ENCODE measurements at regions not wholly inside any gene's neighbourhood (a gene's known extent, or its start where the extent isn't known, plus 50 kb on each side); places are given as distances from the start of the nearest gene placed in this dataset.

DNA sequence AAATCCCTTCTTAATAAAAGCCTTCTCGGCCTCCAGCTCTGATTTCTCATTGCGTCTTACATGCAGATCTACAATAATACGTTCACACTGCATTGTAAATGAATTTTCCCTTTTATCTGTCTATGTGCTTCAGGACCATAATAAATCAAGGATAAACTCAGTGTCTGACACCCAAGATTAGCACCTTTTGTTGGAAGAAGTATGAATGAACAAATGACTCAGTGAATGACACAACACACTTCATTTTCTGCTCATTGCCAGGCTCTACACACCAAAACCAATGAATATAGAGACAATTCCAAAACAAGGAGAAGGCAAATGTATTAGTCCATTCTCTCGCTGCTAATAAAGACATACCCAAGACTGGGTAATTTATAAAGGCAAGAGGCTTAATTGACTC lies 1224.4 kb downstream of the EFNB2 start:
- no peak for DNase-seq (ENCODE audit: low spot score)

DNA sequence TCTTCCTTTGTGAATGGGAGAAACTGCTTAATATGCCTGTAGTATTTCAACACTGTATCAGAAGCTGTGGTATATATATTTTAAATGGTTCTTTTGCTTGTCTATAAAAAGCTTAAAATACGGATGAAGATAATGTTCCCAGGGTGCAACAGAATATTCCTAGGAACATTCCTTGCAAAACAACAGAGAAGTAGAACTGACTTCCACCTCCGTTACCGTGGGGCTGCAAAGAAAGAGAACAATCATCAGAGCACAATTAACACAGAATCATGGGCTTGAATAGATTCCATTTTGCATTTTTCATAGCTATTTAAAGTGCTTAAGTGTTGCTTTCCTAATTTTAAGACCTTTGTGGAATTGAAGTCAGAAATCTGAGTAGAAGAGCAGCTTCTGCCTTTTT lies 1227.7 kb downstream of the EFNB2 start:
- no peak for DNase-seq (ENCODE audit: low spot score)

DNA sequence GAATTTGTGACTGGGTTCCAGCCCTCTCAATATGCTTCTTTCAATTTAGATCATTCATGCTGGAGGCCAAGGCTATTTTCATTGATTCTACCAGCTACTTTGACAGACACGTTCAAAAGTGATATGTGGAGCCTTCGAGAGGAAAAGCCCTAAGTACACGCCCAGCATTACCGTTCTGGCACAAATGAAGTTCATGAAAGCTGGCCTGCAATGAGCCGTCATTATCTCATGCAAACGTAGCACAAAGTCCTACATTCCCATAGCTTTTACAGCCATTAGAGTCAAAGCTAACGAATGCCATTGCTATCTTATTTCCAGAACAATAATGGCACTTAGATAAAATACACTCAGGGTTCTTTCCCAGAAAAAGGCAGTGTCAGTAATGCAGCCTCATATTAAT lies 1237.6 kb downstream of the EFNB2 start:
- DNase-seq (ENCODE audit: low spot score) = no peak

DNA sequence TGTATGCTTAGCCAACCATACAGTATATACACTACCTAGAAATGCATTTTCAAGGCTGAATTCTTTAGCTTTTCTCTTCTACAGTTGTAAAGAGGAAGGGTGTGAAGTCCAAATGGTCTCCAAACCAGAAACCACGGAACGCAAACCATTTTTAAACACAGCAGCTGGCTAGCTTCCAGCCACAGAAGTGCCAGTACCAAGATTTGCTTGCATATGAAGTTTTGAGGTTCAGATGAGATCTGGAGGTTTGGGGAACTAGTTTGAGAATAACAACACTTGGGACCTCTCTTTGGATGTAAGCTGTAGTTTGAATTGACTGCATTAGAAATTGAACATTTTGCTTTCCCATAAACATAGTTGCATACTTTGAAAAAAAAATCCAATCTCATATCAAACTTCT lies 1243.5 kb downstream of the EFNB2 start:
- DNase-seq (ENCODE audit: low spot score) = no peak

DNA sequence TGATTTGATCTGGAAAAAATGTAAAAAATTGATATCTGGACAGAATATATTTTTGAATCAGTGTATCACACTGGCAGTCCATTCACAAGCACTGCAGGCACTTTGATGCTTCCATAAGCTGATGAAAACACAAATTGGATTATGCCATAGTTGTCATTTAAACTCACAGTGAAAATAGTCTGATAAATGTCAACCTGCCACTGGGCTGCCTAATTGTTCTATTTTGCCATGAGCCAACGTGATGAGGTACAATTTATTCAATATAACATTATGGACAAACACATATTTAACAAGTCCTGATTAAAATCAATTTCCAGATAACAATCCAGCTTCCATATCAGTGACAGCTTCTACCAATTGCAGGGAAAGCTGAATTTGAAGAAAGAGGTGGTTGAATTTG lies 1244.9 kb downstream of the EFNB2 start:
- DNase-seq (ENCODE audit: low spot score) = no peak

DNA sequence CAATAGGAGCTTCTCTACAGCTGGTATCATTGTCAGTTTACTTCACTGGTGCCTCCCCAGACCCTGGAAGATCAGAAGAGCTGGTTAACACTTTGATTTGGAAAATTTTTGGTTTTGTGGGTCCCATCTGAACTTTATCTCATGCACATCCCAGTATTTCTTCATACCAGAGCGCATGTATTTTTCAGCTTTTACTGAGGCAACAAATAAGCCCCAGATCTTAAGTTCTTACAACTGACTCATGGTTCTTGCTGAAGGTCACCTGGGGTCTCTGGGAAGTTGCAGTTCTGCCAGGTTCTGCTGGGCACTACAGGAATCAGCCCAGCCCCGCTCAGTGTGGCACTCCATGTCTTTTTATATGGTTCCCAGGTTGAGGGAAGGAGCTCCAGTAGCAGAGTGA lies 1249.9 kb downstream of the EFNB2 start:
- no peak for DNase-seq (ENCODE audit: low spot score)

DNA sequence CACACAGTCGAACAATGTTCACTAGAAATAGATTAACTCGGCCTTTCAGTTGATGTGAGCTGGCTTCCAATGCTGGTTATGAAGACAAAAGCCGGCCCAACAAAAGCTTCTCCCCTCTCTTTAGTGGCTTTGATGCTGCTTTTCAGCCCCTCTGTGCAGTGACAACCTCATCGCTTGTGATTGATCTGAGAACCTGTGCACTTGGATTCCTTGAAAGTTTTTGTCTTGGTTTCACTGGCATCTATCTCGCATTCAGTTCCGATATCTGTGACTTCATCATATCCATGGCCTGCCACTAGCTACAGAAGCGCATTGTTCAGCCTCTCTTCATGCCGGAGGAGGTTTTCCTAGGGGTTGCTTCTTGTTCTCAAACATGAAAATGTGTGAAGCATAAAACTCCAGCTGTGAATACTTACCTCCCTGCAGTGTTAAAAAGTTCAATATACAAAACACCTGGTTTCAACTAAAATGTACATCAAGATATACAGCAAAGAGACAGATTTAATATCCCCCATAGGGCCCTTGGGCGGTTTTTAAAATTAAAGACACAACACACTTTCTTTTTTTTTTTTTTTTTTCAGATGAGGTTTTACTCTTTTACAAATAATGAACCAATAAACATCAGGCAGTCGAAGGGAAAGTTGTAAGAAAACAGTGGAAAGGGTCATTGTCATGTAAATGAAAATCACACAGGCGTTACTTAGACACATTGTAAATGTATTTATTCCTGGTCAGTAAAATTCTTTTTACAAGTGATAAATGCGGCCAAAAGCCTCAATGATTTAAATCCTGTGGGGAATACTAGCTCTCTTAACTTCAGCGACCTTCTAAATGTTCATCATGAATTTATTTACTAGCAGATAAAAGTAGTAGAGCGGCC lies 1252.8 kb downstream of the EFNB2 start:
- no peak for DNase-seq (ENCODE audit: low spot score)

DNA sequence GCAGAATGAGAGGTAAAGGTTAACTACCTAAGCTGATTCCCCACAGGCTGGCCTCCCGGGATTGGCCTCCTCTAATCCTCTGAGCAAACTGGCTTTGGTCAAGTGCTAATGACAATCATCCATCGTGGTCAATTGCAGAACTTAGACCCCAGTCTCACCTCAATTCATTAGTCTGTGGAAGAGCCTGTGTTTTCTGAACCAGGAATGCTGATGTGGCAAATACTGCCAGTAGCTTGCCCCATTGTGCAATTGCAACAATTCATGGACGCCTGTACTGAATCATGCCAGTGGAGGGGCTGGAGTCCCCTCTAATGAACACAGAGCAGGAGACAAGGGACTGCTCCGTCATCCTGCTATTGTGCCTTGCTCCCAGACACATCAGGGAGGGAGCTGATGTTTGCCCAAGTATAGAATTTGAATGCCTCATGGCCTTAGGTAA lies 1256.5 kb downstream of the EFNB2 start:
- no peak for DNase-seq (ENCODE audit: low spot score)

DNA sequence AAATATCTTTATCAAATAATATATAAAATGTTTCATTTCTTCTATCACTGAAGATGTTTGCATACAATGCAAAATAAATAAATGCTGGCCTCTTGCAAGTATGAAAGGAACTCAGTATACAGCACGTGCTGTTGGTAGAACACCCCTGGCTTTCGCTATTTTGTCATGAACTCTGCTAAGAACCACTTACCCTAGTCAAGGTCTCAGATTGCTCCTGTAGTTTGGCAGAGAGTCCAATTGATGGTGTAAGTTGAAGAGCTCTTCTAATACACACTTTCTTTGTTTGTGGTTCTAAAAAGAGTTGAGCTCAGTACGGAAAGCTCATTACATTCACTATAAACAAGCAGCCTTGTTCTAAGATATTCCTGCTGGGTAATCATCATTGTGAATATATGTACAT lies 1258.9 kb downstream of the EFNB2 start:
- no peak for DNase-seq (ENCODE audit: low spot score)

DNA sequence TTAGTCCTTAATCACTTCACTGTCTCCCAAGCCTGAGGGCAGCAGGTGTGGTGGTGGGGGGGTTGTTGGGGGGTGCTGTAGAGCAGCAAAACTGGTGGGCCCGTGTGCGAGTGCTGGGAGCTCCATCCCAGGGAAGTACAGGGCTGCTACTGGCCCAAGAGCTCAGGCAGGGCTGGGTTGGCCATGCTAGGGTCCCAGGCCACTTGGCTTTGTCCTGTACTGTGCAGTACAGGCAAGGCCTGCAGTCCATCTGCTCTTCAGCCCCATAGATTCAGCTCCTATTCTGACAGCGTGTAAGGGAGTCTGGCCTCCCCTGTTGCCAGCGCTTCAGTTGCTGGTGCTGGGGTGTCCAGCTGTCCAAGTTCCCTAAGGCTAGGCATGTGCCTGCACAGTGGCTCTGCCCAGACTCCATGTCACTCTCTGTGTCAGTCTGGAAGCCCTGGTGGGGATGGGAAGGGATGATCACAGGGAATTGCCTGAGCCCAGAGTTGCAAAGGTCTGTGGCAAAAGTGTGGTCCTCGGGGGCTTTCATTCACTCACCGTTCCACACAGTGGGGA lies 1261.7 kb downstream of the EFNB2 start:
- no peak for DNase-seq (ENCODE audit: low spot score)

DNA sequence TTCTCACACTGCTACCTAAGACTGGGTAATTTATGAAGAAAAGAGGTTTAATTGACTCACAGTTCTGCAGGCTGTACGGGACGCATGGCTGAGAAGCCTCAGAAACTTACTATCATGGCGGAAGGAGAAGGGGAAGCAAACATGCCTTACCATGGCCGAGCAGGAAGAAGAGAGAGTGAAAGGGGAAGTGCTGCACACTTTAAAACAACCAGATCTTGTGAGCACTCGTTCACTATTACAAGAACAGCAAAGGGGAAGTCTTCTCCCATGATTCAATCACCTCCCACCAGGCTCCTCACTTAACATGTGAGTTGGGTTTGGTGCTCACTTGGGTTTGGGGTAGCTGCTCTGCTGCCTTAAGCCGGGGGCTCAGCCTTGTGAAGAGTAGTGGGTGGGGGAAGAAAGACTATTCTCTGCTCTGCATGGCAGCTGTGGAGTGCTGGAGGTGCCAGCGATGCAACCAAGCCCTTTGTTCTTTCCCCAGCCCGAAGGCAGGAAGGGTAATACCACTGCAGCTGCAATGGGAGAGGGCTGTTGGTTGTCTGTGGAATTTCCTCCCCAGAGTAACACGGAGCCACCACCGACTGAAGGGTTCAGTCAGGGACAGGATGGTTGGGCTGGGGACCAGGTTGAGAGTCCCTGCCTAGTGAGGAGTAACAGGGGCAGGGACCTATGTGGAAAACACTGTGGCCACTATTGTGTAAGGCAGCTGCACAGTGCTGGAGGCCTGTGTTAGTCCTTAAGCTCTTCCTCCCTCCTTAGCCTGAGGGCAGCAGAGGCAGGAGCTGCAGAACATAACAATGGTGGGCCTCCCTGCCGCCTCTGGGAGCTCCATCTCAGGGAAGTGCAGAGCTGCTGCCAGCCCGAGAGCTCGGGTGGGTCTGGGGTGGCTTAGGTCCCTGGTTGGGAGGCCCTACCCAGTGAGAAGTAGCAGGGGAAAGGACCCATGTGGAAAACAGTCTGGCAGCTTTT lies 1262.5 kb downstream of the EFNB2 start:
- DNase-seq (ENCODE audit: low spot score) = no peak

DNA sequence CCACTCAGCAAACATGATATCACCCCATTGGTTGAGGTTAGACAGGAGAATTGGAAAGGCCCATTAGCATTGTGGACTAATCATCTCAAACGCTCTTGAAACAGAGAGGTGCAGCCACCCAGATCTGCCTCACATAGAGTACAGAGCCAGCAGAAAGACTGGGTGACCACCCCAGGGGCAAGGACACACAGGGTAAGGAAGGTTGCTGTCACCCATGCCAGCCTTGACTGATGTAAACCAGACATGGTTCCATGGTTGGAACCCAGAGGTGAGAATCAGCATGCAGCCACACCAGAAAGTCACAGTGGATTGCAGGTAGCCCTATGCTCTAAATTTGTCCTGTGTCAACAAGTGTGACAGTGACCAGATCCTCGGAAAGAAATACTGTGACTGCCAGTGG lies 1268.8 kb downstream of the EFNB2 start:
- DNase-seq (ENCODE audit: low spot score) = no peak

DNA sequence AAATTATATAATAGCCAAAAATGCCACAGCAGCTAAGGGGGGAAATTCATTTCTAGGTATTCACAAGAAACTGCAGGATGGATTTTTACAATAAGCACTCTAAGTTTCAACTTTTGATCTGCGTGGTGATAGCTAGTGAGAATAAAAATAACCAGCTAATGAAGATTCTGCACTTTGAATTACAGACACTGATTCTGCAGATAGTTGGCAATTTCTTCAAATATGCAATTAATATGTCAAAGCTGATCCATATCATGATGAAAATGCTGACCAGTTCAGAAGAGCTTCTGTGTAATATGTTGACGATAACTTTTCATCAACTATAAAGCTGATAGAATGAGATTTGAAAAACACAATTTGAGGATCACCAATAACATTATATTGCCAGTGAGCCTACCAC lies 1272.9 kb downstream of the EFNB2 start:
- no peak for DNase-seq (ENCODE audit: low spot score)

DNA sequence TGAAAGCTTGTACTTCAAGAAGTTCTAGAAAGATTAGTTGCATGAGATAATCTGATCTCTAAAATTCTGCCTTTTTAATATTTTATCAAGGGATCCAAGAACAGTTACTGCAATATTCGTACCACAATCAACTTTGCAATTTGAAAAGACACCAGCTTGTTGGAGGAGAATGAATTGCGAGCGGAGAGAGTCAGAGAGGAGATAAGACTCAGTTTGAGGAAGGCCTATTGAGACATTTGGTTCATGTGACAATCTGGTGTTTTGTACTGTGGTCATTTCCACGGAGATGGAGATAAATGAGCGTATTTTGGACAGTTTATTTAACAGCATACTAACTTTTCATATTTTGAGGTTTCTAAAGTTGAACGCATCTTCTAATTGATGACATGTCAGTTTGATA lies 1276.0 kb downstream of the EFNB2 start:
- no peak for DNase-seq (ENCODE audit: low spot score)

DNA sequence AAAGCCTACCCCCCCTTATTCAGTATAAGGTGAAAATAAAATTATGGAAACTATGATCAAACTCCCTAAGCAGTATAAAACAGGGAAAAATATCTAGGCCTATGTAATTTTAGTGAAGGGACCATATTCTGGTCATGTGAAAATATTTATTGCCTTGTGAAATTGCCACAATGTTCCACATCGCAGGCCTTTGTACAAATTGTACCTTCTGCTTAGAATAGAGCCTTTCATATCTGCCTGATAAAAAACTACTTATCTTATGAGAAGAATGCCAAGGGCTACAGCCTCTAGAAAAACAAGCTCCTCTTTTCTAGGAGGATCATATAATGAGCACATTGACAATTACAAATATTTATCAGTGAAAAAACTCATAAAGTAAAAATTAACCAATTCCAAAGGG lies 1280.0 kb downstream of the EFNB2 start:
- DNase-seq (ENCODE audit: low spot score) = no peak

DNA sequence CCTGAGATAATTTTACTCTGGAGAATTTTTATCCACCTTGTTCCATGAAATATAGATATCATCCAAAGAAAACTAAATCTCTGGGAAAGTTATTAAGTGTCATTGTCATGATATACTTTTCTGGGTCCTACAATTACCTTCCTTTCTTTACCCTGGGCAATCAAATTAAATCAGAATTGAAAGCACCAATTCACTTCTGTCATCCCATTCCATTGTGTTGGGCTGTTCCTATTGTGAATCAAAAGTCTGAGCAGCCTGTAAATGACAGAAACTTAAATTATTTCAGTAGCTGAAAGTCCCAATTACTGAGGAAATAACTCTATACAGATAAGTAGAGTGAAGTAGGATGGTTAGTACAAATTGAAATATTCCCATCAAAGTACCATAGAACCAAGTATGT lies 1284.2 kb downstream of the EFNB2 start:
- DNase-seq (ENCODE audit: low spot score) = no peak

DNA sequence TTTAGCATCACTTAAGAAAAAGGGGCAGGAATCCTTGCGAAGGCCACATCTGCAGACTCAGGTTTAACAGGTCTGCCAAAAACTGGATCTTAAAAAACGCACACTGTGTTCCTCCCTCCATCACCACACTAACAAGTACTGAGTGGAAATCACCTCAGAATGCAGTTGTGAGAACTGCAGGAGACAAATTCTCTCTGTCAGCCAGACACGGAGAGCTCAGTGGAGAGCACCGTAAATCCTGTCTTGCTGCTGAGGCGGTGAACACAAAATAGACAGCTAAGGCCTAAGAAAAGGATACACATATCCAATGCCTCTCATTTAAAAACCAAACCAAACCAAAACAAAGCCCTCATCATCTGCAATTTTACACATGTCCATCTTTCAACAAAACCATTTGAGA lies 1287.6 kb downstream of the EFNB2 start:
- DNase-seq (ENCODE audit: low spot score) = no peak

DNA sequence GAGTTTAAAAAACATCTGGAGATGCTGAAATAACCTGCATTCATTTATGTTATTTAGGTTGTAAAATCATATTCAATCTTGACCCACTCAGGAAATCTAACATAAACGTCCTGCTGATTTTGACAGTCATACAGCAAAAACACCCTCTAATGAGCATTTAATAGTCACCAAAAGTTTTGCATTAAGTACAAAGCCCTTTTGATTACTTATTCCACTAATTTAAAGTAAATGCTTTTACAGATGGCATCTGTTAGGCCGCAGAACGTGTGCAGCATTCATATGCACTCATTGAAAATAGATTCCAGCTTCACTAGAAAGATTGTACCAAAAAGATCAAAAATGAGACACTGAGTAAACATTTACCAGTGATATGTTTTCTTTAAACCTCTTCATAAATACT lies 1295.1 kb downstream of the EFNB2 start:
- DNase-seq (ENCODE audit: low spot score) = no peak

DNA sequence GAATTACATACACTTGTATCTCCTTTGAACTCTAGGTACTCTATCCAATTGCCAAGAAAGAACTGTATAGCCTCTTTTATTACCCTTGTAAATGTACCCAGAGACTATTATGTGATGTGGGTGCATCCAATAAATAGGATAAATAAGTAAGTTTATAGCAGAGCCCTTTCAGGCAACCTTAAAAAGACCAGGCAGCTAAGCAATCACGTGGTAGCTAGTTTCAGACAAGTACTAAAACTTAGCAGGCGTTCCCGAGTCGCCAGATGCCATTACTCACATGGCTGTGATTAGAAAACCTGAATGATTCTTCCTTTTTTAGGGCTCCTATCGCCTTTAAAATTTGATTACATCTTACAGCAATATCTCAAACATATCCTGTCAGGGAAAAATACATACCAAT lies 1303.0 kb downstream of the EFNB2 start:
- DNase-seq (ENCODE audit: low spot score) = no peak

DNA sequence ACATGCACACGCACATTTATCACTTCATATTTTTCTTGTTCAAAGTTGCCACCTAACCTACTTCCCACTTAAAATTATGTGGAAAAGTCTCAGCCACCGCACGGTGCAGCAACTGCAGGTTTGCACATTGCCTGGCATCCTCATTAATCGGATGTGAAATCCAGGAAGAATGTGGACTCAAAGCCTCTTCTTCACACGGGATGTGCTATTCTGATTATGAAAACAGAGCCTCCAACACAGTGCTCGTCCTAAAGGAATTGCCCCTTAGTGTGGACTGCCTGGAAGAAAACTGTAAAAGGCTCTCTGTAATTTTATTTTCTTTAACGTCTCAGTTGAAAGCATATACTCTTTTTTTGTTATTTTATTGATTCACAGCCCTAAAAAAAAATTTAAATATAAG lies 1303.5 kb downstream of the EFNB2 start:
- no peak for DNase-seq (ENCODE audit: low spot score)

DNA sequence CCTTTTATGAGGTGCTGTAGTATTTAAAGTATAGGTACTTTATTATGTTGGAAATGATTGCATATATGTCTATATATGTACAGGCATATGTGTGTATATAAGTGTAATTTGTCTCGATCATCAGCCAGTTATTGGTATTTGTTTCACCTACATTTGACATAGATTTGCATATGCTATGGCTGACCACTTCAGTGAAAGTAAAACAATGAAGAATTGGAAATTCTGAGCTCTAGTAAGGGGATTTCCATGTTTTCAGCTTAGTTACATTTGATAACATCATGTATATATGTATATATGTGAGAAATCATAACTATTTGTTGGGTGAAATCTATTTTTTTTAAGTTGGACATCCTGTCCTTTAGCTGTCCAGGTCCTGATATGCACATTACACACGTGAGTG lies 1303.9 kb downstream of the EFNB2 start:
- DNase-seq (ENCODE audit: low spot score) = no peak

DNA sequence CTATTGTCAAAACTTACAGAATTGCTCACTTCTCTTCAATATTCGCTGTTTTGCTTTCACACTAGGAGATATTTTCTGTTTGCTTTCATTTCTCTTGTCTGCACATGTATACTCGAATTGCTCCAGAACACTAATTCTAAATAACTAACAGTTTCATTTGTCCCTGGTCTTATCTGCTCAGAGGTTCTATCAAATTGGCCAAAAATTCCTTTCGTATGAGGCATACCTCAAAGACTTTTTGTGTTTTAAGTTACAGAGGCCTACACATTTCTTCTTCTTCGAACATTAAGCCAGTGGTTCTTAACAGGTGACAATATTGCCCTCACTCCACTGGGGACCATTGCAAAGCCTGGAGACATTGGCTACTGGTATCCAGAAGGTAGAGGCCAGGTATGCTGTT lies 1314.6 kb downstream of the EFNB2 start:
- no peak for DNase-seq (ENCODE audit: low spot score)

DNA sequence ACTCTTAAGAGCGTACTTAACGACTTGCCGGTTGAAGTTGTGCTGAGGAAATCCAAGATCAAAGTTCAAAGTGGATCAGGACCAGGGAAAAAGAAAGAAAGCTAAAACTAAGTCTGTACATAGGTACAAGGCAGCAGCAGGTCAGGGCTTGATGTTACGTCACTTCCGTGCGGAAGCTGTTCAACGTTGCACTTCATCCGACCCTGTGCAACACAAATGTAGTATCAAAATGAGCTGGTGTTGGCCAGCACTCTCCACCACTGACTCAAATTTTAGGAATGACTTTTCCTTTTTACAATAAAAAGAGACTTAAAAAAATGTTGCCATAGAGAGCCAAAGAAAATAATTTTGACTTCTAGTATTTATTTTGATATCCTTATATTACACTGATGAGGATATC lies 1315.4 kb downstream of the EFNB2 start:
- no peak for DNase-seq (ENCODE audit: low spot score)

All from kidney tubule cell (primary cell).